Spinal cord (tissue), 9 donors: ENCODE measurements at regions not wholly inside any gene's neighbourhood (a gene's known extent, or its start where the extent isn't known, plus 50 kb on each side); places are given as distances from the start of the nearest gene placed in this dataset.

Source experiments
- DNase-seq, 6 donors: peaks; one replicate each; pipeline versions ENCODE4 v3.0.0 to v3.0.0-alpha.2; 2013 to 2015; ENCODE audit warnings: low spot score in 6 of 6, low read depth in 4 of 6
- H3K27ac ChIP-seq: one replicate; pipeline ENCODE4 v1.5.1; 2013; ENCODE audit warnings: low read depth, low read length, control low read depth
- H3K27me3 ChIP-seq: one replicate; pipeline ENCODE4 v1.6.1; 2013; ENCODE audit warnings: low read length; ENCODE audit not compliant: control insufficient read depth, insufficient read depth
- H3K36me3 ChIP-seq: one replicate; pipeline ENCODE4 v1.6.1; 2013; ENCODE audit warnings: low read length; ENCODE audit not compliant: control insufficient read depth, insufficient read depth
- H3K4me1 ChIP-seq: one replicate; pipeline ENCODE4 v1.6.1; 2013; ENCODE audit warnings: low read length; ENCODE audit not compliant: control insufficient read depth, insufficient read depth
- H3K4me3 ChIP-seq: one replicate; pipeline ENCODE4 v1.5.1; 2013; ENCODE audit warnings: low read depth, low read length, control low read depth
- H3K9me3 ChIP-seq: one replicate; pipeline ENCODE4 v1.6.1; 2013; ENCODE audit warnings: low read length; ENCODE audit not compliant: control insufficient read depth, insufficient read depth
- WGBS: methylation state at CpG from one replicate; pipeline ENCODE4 v1.1.5; 2013; ENCODE audit warnings: missing lambda C conversion rate; ENCODE audit not compliant: insufficient coverage; 5-methylcytosine and 5-hydroxymethylcytosine counted together
- donor health status: healthy.

DNA sequence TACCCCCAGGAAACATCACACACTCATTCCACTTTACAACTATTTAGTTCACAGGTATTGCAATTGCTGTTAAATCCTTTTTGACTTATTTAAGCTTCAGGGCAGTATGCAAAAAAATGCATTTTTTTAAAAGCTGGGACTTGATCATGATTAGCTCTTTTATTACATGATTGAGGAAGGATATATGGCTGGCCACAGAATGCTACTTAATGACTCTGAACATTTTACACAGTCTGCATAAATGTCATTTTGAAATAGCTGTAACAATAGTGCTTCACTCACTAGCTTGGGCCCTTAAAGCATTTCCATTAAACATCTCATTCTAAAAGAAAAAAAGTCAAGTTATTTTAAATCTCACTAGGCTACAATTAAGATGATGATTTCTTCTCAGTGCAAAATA, 429.7 kb downstream of the FRK start:
- no peaks in the 10 kb centered on the region for H3K27me3 ChIP-seq
- H3K36me3 ChIP-seq: no peaks in the 10 kb centered on the region
- no peak overlapping the region for H3K4me3 ChIP-seq
- no peaks in the 10 kb centered on the region for H3K9me3 ChIP-seq
- no peaks in the 10 kb centered on the region for H3K4me1 ChIP-seq
- no peak overlapping the region for H3K27ac ChIP-seq
- DNase-seq: peak in 1 of 6 donors; percentile 65

DNA sequence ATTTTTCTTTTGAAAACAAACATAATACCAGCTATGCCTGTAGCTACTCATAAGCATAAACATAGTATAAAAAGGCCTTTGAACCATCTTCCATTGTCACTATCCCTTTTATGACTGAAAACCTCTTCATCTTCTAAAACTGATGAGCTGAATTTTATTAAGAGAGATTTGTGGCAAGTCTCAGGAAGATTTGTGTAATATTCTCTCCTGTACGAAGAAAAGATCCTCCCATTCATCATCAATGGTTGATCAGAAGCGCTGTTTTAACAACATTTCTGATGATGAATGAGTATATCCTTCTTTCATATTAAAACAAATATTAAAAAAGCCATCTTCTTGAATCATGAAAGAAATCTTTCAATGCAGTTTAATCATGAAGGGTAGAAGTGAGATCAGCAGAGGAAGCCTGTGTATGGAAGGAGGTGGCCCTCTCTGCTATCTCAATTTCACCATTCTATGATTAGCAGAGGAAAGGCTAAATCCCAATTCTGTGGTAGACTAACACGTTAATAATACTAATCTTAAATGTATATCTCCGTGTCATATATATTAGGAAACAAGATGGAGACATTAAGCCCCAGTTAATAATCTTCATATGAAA, 430.2 kb downstream of the FRK start:
- DNase-seq: no peak
- WGBS: no CpG with 5 or more reads among the region's 4 CpGs

DNA sequence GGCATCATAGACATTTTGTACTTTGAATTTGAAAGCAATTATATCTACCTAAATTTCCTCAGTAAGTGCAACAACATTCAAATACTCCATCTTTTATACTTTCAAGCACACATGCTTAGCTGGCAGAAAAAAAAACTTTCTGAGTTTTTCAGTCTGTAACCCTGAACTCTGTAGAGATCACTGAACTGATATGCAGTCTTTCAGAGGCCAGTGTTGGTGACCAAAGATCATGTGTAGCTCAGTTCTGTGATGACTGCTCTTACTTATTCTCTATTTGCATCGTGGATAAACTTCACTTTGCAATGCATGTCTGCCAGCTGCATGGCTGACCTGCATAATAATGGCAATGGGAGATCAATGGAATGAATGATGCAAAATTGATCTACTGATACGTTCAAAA, 431.3 kb downstream of the FRK start:
- Histone ChIP-seq H3K27ac (no peak overlapping the region), H3K27me3 (no peaks in the 10 kb centered on the region), H3K36me3 (no peaks in the 10 kb centered on the region), H3K4me3 (no peak overlapping the region), H3K9me3 (no peaks in the 10 kb centered on the region), H3K4me1 (no peaks in the 10 kb centered on the region)
- no peak for DNase-seq
- 90% methylated on average over 1 of the region's 2 CpGs for WGBS

More for the DNA sequence above, 430.2 kb downstream of the FRK start:
- Histone ChIP-seq H3K27me3 (no peaks in the 10 kb centered on the region), H3K9me3 (no peaks in the 10 kb centered on the region), H3K4me1 (no peaks in the 10 kb centered on the region), H3K4me3 (no peak overlapping the region), H3K27ac (no peak overlapping the region), H3K36me3 (no peaks in the 10 kb centered on the region)

DNA sequence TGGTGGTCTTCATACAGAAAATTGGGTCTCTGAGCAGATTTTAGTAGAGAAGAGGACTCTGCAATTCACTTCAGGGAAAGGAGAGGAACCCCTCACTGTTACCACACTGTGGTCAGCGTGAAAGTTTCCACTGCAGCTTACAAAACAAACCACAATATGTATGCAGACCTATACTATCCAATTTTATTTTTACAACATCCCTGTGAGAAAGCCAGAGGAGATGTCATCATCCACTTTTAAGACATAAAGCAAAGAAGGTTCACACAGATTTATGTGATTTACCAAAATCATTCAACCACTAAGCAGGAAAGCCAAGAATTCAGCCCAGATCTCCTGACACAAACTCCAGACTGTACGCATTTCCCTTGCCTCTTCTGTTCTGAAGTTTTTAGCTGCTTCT, 442.4 kb downstream of the FRK start:
- Histone ChIP-seq H3K36me3 (no peaks in the 10 kb centered on the region), H3K4me3 (no peak overlapping the region), H3K4me1 (no peaks in the 10 kb centered on the region), H3K27ac (no peak overlapping the region), H3K9me3 (no peaks in the 10 kb centered on the region), H3K27me3 (no peaks in the 10 kb centered on the region)
- no CpG with 5 or more reads among the region's 2 CpGs for WGBS
- no peak for DNase-seq

DNA sequence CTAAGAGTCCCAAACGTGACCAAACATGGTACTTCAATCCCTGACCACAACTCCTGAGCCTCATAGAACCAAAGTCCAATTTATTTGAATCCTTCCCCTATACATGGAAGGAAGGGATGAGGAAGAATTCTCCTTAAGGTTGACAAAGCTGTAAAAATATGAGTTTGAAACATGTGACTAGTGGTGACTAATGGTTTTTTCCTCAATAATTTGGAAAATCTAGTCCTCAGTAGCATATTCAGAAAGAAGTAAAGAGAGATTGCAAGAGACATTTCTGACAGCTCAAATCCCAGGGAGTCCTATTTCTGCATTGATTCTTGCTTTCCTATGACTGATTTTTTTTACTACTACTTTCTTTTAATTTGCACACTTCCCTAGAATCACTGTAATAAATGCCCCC, 443.7 kb downstream of the FRK start:
- no peak for DNase-seq
- no peaks in the 10 kb centered on the region for H3K4me1 ChIP-seq
- no peak overlapping the region for H3K4me3 ChIP-seq
- no peaks in the 10 kb centered on the region for H3K9me3 ChIP-seq
- H3K27ac ChIP-seq: no peak overlapping the region
- H3K36me3 ChIP-seq: no peaks in the 10 kb centered on the region
- no CpG with 5 or more reads among the region's 1 CpG for WGBS
- H3K27me3 ChIP-seq: no peaks in the 10 kb centered on the region

DNA sequence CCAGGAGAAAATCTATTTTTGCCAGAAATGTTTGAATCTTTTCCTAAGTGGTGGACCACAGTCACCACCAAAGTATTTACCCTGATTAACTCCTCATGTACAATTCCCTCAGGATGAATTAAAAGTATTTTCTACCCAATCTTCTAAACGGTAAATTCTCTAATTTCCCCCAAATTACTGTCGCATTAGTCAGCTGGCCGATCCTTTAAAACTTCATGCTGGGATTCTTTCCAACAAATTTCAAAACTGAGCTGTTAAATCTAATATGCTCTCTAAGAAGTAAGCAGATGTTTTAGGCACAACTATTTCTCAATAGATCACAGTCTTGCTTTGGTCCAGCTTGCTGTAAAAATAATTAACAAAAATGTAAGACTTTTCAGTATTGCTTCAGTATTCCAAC, 447.2 kb downstream of the FRK start:
- Histone ChIP-seq H3K4me3 (no peak overlapping the region), H3K36me3 (no peaks in the 10 kb centered on the region), H3K9me3 (no peaks in the 10 kb centered on the region), H3K4me1 (no peaks in the 10 kb centered on the region), H3K27ac (no peak overlapping the region), H3K27me3 (no peaks in the 10 kb centered on the region)
- no peak for DNase-seq
- no CpG with 5 or more reads among the region's 3 CpGs for WGBS

DNA sequence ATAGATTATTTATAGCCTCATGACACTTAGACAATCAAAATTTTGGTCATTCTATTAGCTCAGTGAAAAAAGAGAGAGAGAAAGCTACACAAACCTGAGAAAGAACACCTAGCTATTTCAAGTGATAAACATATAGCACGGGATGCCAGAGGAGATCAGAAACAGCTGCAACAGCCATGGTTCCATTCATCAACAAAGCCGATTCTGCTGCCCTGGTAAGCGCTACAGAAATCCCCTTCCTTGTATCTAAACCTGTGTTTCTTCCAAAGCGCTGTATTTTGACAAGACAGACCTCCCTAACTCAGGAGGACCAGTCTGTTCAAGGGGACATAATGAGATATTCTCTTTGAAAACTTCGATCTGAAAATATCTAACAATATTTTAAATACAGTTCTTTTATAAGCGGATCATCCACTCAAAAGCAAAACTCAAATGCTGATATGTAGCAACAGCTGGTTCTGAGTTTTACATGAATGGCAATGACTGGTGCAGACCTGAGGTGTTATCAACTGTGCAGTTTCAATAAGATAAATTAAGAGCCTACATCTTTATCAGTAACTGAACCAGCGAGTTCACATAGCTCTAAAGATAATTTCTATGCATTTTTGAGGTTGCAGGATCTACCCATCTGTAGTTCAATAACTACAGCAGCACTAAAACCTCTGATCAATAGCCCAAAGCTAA, 447.8 kb downstream of the FRK start:
- Histone ChIP-seq H3K4me1 (no peaks in the 10 kb centered on the region), H3K36me3 (no peaks in the 10 kb centered on the region), H3K9me3 (no peaks in the 10 kb centered on the region), H3K27ac (no peak overlapping the region), H3K4me3 (no peak overlapping the region), H3K27me3 (no peaks in the 10 kb centered on the region)
- 93% methylated on average over 3 of the region's 7 CpGs for WGBS
- DNase-seq: no peak

DNA sequence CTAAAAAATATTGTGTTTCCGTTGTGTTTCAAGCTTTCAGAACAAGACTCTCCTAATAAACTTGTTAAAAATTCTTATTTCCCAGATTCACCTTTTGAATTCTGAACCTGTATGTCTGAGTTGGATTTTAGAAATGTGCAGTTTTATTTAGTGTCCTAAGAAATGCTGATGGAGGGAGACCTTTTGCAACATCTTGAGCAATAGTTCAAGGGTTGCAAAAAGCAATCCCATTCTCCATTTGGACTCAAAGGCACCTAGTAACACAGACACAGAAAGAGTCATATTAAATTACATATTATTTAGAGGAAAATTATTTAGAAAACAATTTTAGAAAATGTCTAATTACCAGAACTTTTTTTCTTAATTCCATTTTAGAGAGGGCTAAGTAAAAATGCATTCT, 448.5 kb downstream of the FRK start:
- H3K27me3 ChIP-seq: no peaks in the 10 kb centered on the region
- H3K4me1 ChIP-seq: no peaks in the 10 kb centered on the region
- no CpG with 5 or more reads among the region's 1 CpG for WGBS
- no peak overlapping the region for H3K4me3 ChIP-seq
- no peak overlapping the region for H3K27ac ChIP-seq
- no peaks in the 10 kb centered on the region for H3K36me3 ChIP-seq
- H3K9me3 ChIP-seq: no peaks in the 10 kb centered on the region
- DNase-seq: no peak

DNA sequence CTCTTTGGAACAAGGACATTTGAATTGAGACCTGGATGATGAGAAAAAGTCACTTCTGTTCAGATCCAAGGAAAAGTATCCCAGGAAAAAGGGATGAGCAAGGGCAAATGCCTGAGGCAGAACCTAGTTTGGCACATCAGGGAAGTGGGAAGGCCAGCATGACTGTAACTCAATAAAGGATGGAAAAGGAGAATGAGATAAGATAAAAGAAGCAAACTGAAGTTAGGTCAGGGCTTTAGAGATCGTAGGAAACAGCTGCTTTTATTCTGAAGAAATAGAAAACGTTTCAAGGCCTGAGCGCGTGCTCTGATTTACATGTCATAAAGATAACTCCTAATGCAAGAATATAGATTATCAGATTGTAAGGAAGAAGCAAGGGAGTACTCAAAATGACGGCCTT, 450.0 kb downstream of the FRK start:
- Histone ChIP-seq H3K4me1 (no peaks in the 10 kb centered on the region), H3K36me3 (no peaks in the 10 kb centered on the region), H3K27ac (no peak overlapping the region), H3K27me3 (no peaks in the 10 kb centered on the region), H3K4me3 (no peak overlapping the region), H3K9me3 (no peaks in the 10 kb centered on the region)
- DNase-seq: no peak
- 80% methylated on average over 1 of the region's 5 CpGs for WGBS

DNA sequence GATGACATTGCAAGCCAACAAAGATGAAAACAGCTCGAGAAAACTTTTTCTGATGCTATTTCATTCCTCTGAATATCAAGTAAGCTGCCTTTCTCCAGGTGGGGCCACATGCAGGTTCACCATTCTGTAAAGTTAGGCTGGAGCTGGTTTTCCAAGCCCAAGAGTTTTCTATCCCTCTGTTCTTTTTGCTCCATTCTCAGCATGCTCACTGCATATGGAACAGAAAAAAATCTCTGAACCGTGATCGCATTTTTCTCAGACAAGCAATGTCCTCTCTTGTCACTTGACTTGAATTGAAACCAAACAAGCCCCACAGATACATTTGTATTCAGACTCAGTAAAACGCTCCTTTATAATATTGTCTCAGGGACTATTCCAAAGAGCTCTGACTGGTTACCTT, 451.6 kb downstream of the FRK start:
- H3K4me1 ChIP-seq: no peaks in the 10 kb centered on the region
- no peaks in the 10 kb centered on the region for H3K36me3 ChIP-seq
- no peak overlapping the region for H3K4me3 ChIP-seq
- H3K27me3 ChIP-seq: no peaks in the 10 kb centered on the region
- WGBS: 44% methylated on average over 3 of the region's 4 CpGs
- DNase-seq: peak in 2 of 6 donors; percentile 53
- no peak overlapping the region for H3K27ac ChIP-seq
- no peaks in the 10 kb centered on the region for H3K9me3 ChIP-seq
